GM23338 (cell line): ENCODE measurements at regions not wholly inside any gene's neighbourhood (a gene's known extent, or its start where the extent isn't known, plus 50 kb on each side); places are given as distances from the start of the nearest gene placed in this dataset.

Source experiments
- ATAC-seq: fragments of 200-7000 bp; cut with Tn5 transposase; 3 replicates; pipeline ENCODE4 v1.9.1; 2020
- DNase-seq: peaks from one replicate; pipeline ENCODE4 v3.0.0-alpha.2; 2015; ENCODE audit warnings: low spot score
- H2AFZ ChIP-seq: fragments of 200-600 bp; sonication (generic); 2 replicates; pipeline ENCODE4 v1.8.0; 2016; ENCODE audit warnings: antibody characterized with exemption, mild to moderate bottlenecking, moderate library complexity
- H3F3A ChIP-seq: fragments of 200-600 bp; sonication (generic); replicated peaks from 2 replicates; pipeline ENCODE4 v1.8.0; 2017; ENCODE audit warnings: antibody characterized with exemption, mixed run types, low read depth
- H3K27ac ChIP-seq: fragments of 200-600 bp; sonication (generic); 2 replicates; pipeline ENCODE4 v1.6.1; 2016; ENCODE audit warnings: low read depth
- H3K27me3 ChIP-seq: fragments of 200-600 bp; sonication (generic); 2 replicates; pipeline ENCODE4 v1.8.0; 2016; ENCODE audit warnings: mild to moderate bottlenecking, mixed run types, moderate library complexity; ENCODE audit not compliant: insufficient read depth
- H3K36me3 ChIP-seq: fragments of 200-600 bp; sonication (generic); 2 replicates; pipeline ENCODE4 v1.8.0; 2016; ENCODE audit warnings: mild to moderate bottlenecking; ENCODE audit not compliant: insufficient read depth
- H3K4me1 ChIP-seq: fragments of 200-600 bp; sonication (generic); 2 replicates; pipeline ENCODE4 v1.8.0; 2016; ENCODE audit warnings: mild to moderate bottlenecking, moderate library complexity; ENCODE audit not compliant: insufficient read depth
- H3K4me2 ChIP-seq: fragments of 200-600 bp; sonication (generic); 2 replicates; pipeline ENCODE4 v1.7.1; 2017; ENCODE audit warnings: mixed run types
- H3K4me3 ChIP-seq: fragments of 200-600 bp; sonication (generic); 2 replicates; pipeline ENCODE4 v1.6.1; 2016; ENCODE audit warnings: mixed run types
- H3K79me2 ChIP-seq: fragments of 200-600 bp; sonication (generic); replicated peaks from 2 replicates; pipeline ENCODE4 v1.8.0; 2017; ENCODE audit warnings: mild to moderate bottlenecking; ENCODE audit not compliant: insufficient read depth
- H3K9me2 ChIP-seq: fragments of 200-600 bp; sonication (generic); 2 replicates; pipeline ENCODE4 v1.8.0; 2017; ENCODE audit not compliant: insufficient read depth
- H4K20me1 ChIP-seq: fragments of 200-600 bp; sonication (generic); replicated peaks from 2 replicates; pipeline ENCODE4 v1.8.0; 2017; ENCODE audit warnings: mild to moderate bottlenecking; ENCODE audit not compliant: insufficient read depth
- H3K27ac Mint-ChIP-seq: 2 replicates; pipeline ENCODE4 v1.8.0; 2020; ENCODE audit warnings: inconsistent platforms, mild to moderate bottlenecking, moderate library complexity, mixed read lengths
- H3K27me3 Mint-ChIP-seq: 3 replicates; pipeline ENCODE4 v1.8.0; 2022; ENCODE audit warnings: low read depth, mild to moderate bottlenecking, moderate library complexity, mixed read lengths, inconsistent platforms; ENCODE audit not compliant: insufficient read depth, poor library complexity
- H3K36me3 Mint-ChIP-seq: 3 replicates; pipeline ENCODE4 v1.8.0; 2021; ENCODE audit warnings: low read depth, mild to moderate bottlenecking, inconsistent platforms, moderate library complexity, mixed read lengths
- H3K4me1 Mint-ChIP-seq: 3 replicates; pipeline ENCODE4 v1.8.0; 2020; ENCODE audit warnings: mild to moderate bottlenecking, inconsistent platforms, mixed read lengths
- H3K4me3 Mint-ChIP-seq: 3 replicates; pipeline ENCODE4 v1.8.0; 2021; ENCODE audit warnings: moderate library complexity, mild to moderate bottlenecking, inconsistent platforms, mixed read lengths
- H3K9me3 Mint-ChIP-seq: 3 replicates; pipeline ENCODE4 v1.8.0; 2020; ENCODE audit warnings: moderate library complexity, mild to moderate bottlenecking, inconsistent platforms, mixed read lengths
- EZH2 ChIP-seq: fragments of 200-600 bp; sonication (generic); IDR thresholded peaks from one replicate; pipeline ENCODE4 v1.8.0; 2017; ENCODE audit warnings: antibody characterized with exemption, mild to moderate bottlenecking, low read depth; ENCODE audit not compliant: unreplicated experiment
- JUNB ChIP-seq: IDR thresholded peaks from one replicate; pipeline ENCODE4 v1.6.1; 2016; ENCODE audit warnings: antibody characterized with exemption; ENCODE audit not compliant: unreplicated experiment
- POLR2AphosphoS5 ChIP-seq: IDR thresholded peaks from 2 replicates; pipeline ENCODE4 v1.6.1; 2016; ENCODE audit warnings: antibody characterized with exemption, low read depth
- ZNF114 ChIP-seq: fragments of 250-450 bp; sonication (Bioruptor Pico); IDR thresholded peaks from 2 replicates; pipeline ENCODE4 v1.5.0; 2020; ENCODE audit warnings: mild to moderate bottlenecking, moderate library complexity
- ZNF331 ChIP-seq: fragments of 250-450 bp; sonication (Bioruptor Pico); IDR thresholded peaks from 2 replicates; pipeline ENCODE4 v1.5.0; 2020; ENCODE audit warnings: low read depth, mild to moderate bottlenecking, moderate library complexity
- TF ChIP-seq, protein P1 (sequence below): fragments of 250-450 bp; sonication (Bioruptor Pico); IDR thresholded peaks from 2 replicates; pipeline ENCODE4 v1.5.0; 2020; ENCODE audit warnings: mild to moderate bottlenecking, moderate library complexity
- TF ChIP-seq, protein P2 (sequence below): IDR thresholded peaks from 2 replicates; pipeline ENCODE4 v1.6.1; 2016; ENCODE audit warnings: antibody characterized with exemption

DNA sequence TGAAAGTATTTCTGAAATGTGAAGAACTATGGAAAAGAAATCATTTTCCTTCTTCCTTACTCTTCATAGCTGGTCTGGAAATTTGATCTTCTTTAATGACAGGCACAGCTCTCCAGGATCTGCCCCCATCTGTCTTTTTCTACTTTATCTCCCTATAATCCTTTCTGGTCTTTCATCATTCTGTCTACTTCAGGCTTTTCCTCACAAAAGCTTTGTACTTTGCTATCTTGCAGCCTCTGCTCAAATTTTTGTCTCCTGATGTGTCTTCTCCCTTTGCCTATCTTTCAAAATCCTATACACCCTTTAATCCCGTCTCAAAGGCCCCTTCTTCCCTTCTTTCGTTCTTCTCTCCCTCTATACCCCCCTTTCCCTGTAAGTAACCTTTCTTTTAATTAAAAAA is 114.9 kb upstream of the ATP10B start:
- H3K27ac ChIP-seq: no peak overlapping the region
- H3K27me3 Mint-ChIP-seq: peaks cover 2% of the 10 kb centered on the region
- no peaks in the 10 kb centered on the region; the same call in 2 of the 3 replicates for H3K4me1 Mint-ChIP-seq
- no peaks in the 10 kb centered on the region for H3K79me2 ChIP-seq
- H3K9me2 ChIP-seq: no peaks in the 10 kb centered on the region
- ATAC-seq (no peak), DNase-seq (no peak)
- no peaks in the 10 kb centered on the region for H3K36me3 ChIP-seq
- no peaks in the 10 kb centered on the region for H3K9me3 Mint-ChIP-seq
- no peak overlapping the region for H3K4me2 ChIP-seq
- H3K4me1 ChIP-seq: no peaks in the 10 kb centered on the region
- H3K27me3 ChIP-seq: no peaks in the 10 kb centered on the region
- TF ChIP-seq, protein P1, sequence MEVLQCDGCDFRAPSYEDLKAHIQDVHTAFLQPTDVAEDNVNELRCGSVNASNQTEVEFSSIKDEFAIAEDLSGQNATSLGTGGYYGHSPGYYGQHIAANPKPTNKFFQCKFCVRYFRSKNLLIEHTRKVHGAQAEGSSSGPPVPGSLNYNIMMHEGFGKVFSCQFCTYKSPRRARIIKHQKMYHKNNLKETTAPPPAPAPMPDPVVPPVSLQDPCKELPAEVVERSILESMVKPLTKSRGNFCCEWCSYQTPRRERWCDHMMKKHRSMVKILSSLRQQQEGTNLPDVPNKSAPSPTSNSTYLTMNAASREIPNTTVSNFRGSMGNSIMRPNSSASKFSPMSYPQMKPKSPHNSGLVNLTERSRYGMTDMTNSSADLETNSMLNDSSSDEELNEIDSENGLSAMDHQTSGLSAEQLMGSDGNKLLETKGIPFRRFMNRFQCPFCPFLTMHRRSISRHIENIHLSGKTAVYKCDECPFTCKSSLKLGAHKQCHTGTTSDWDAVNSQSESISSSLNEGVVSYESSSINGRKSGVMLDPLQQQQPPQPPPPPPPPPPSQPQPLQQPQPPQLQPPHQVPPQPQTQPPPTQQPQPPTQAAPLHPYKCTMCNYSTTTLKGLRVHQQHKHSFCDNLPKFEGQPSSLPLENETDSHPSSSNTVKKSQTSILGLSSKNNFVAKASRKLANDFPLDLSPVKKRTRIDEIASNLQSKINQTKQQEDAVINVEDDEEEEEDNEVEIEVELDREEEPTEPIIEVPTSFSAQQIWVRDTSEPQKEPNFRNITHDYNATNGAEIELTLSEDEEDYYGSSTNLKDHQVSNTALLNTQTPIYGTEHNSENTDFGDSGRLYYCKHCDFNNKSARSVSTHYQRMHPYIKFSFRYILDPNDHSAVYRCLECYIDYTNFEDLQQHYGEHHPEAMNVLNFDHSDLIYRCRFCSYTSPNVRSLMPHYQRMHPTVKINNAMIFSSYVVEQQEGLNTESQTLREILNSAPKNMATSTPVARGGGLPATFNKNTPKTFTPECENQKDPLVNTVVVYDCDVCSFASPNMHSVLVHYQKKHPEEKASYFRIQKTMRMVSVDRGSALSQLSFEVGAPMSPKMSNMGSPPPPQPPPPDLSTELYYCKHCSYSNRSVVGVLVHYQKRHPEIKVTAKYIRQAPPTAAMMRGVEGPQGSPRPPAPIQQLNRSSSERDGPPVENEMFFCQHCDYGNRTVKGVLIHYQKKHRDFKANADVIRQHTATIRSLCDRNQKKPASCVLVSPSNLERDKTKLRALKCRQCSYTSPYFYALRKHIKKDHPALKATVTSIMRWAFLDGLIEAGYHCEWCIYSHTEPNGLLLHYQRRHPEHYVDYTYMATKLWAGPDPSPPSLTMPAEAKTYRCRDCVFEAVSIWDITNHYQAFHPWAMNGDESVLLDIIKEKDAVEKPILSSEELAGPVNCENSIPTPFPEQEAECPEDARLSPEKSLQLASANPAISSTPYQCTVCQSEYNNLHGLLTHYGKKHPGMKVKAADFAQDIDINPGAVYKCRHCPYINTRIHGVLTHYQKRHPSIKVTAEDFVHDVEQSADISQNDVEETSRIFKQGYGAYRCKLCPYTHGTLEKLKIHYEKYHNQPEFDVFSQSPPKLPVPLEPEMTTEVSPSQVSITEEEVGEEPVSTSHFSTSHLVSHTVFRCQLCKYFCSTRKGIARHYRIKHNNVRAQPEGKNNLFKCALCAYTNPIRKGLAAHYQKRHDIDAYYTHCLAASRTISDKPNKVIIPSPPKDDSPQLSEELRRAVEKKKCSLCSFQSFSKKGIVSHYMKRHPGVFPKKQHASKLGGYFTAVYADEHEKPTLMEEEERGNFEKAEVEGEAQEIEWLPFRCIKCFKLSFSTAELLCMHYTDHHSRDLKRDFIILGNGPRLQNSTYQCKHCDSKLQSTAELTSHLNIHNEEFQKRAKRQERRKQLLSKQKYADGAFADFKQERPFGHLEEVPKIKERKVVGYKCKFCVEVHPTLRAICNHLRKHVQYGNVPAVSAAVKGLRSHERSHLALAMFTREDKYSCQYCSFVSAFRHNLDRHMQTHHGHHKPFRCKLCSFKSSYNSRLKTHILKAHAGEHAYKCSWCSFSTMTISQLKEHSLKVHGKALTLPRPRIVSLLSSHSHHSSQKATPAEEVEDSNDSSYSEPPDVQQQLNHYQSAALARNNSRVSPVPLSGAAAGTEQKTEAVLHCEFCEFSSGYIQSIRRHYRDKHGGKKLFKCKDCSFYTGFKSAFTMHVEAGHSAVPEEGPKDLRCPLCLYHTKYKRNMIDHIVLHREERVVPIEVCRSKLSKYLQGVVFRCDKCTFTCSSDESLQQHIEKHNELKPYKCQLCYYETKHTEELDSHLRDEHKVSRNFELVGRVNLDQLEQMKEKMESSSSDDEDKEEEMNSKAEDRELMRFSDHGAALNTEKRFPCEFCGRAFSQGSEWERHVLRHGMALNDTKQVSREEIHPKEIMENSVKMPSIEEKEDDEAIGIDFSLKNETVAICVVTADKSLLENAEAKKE: no peak
- TF ChIP-seq POLR2AphosphoS5 (no peak), ZNF114 (no peak), EZH2 (no peak), ZNF331 (CRISPR knock-in tag) (no peak), JUNB (no peak)
- TF ChIP-seq, protein P2, sequence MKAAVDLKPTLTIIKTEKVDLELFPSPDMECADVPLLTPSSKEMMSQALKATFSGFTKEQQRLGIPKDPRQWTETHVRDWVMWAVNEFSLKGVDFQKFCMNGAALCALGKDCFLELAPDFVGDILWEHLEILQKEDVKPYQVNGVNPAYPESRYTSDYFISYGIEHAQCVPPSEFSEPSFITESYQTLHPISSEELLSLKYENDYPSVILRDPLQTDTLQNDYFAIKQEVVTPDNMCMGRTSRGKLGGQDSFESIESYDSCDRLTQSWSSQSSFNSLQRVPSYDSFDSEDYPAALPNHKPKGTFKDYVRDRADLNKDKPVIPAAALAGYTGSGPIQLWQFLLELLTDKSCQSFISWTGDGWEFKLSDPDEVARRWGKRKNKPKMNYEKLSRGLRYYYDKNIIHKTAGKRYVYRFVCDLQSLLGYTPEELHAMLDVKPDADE: no peak
- no peak overlapping the region for H2AFZ ChIP-seq
- no peak overlapping the region for H3K27ac Mint-ChIP-seq
- H3K4me3 ChIP-seq: no peak overlapping the region
- no peaks in the 10 kb centered on the region for H4K20me1 ChIP-seq
- no peaks in the 10 kb centered on the region for H3K36me3 Mint-ChIP-seq
- no peaks in the 10 kb centered on the region for H3F3A ChIP-seq
- H3K4me3 Mint-ChIP-seq: no peak overlapping the region
